Right atrium auricular region (tissue), 2 donors: ENCODE measurements at regions not wholly inside any gene's neighbourhood (a gene's known extent, or its start where the extent isn't known, plus 50 kb on each side); places are given as distances from the start of the nearest gene placed in this dataset.

Experiments
- DNase-seq: peaks from one replicate; pipeline ENCODE4 v3.0.0-alpha.2; 2019; ENCODE audit warnings: low spot score
- H3K27ac ChIP-seq, 2 donors: fragments of 200-600 bp; sonication (generic); 1 replicate in 1 of 2; 2 replicates in 1 of 2; pipeline ENCODE4 v1.5.1; 2016 to 2019
- H3K27me3 ChIP-seq, 2 donors: fragments of 200-600 bp; sonication (generic); one replicate each; pipeline versions ENCODE4 v1.5.1 to v1.6.0; 2017 to 2019
- H3K36me3 ChIP-seq: fragments of 200-600 bp; sonication (generic); one replicate; pipeline ENCODE4 v1.5.1; 2016
- H3K4me1 ChIP-seq, 2 donors: fragments of 200-600 bp; sonication (generic); one replicate each; pipeline versions ENCODE4 v1.5.1 to v1.6.0; 2017 to 2019
- H3K4me3 ChIP-seq, 2 donors: fragments of 200-600 bp; sonication (generic); 1 replicate in 1 of 2; 2 replicates in 1 of 2; pipeline ENCODE4 v1.5.1; 2017 to 2019; ENCODE audit warnings: mild to moderate bottlenecking in 1 of 2, moderate library complexity in 1 of 2
- H3K9me3 ChIP-seq, 2 donors: fragments of 200-600 bp; sonication (generic); one replicate each; pipeline ENCODE4 v1.5.1; 2019
- CTCF ChIP-seq, 2 donors: fragments of 200-600 bp; sonication (generic); IDR thresholded peaks; one replicate each; pipeline ENCODE4 v1.5.1; 2019; ENCODE audit warnings: antibody characterized with exemption in 2 of 2

- H3K27me3 ChIP-seq, result no peaks in the 10 kb centered on the region
These were observed 335.7 kb upstream of the MGAT5 start for GRCh38 chr2:133918141-133918540.

GRCh38 chr2:133919285-133919684 is 334.6 kb upstream of the MGAT5 start:
- no peak overlapping the region for H3K4me3 ChIP-seq
- H3K4me1 ChIP-seq, result no peaks in the 10 kb centered on the region
- TF ChIP-seq CTCF (IDR thresholded peaks at IDR 0.05), result no peak
- DNase-seq, result no peak
- no peak overlapping the region for H3K27ac ChIP-seq
- H3K9me3 ChIP-seq, result no peaks in the 10 kb centered on the region
- H3K27me3 ChIP-seq, result no peaks in the 10 kb centered on the region
- no peaks in the 10 kb centered on the region for H3K36me3 ChIP-seq

More at GRCh38 chr2:133918141-133918540, 335.7 kb upstream of the MGAT5 start:
- Histone ChIP-seq H3K27ac (no peak overlapping the region), H3K4me1 (no peaks in the 10 kb centered on the region), H3K36me3 (no peaks in the 10 kb centered on the region), H3K4me3 (no peak overlapping the region), H3K9me3 (no peaks in the 10 kb centered on the region)
- no peak for TF ChIP-seq CTCF (IDR thresholded peaks at IDR 0.05)
- no peak for DNase-seq

- Histone ChIP-seq H3K27ac (no peak overlapping the region), H3K4me3 (no peak overlapping the region), H3K27me3 (no peaks in the 10 kb centered on the region), H3K4me1 (no peaks in the 10 kb centered on the region), H3K9me3 (no peaks in the 10 kb centered on the region), H3K36me3 (no peaks in the 10 kb centered on the region)
- no peak for DNase-seq
- no peak for TF ChIP-seq CTCF (IDR thresholded peaks at IDR 0.05)
These were observed 326.0 kb upstream of the MGAT5 start for GRCh38 chr2:133927894-133928293.

DNA sequence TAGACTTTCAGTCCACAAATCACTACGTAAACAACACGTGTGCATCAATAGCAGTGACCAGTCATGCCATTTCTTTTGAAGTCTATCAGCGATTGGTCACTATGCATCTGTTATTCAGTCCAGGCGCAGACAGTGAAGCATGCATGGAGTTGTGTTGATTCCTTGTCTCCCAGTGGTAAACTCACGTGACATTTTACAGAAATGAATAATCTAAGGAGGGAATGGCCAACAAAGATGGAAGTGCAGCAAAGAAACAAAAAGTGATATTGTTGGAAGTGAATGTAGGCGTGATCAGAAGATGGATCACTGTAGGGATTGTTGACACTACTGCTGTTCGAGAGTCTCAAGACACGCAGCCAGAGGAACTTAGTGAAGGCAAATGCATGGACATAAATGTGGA is 317.8 kb upstream of the MGAT5 start:
- H3K27me3 ChIP-seq, result no peaks in the 10 kb centered on the region
- no peaks in the 10 kb centered on the region for H3K4me1 ChIP-seq
- TF ChIP-seq CTCF (IDR thresholded peaks at IDR 0.05), result no peak
- no peak overlapping the region for H3K4me3 ChIP-seq
- DNase-seq, result no peak
- no peak overlapping the region for H3K27ac ChIP-seq
- no peaks in the 10 kb centered on the region for H3K9me3 ChIP-seq
- no peaks in the 10 kb centered on the region for H3K36me3 ChIP-seq

- Histone ChIP-seq H3K27ac (no peak overlapping the region), H3K4me3 (no peak overlapping the region), H3K27me3 (no peaks in the 10 kb centered on the region), H3K4me1 (peaks cover 0 to 3% of the 10 kb centered on the region in 2 donors), H3K36me3 (no peaks in the 10 kb centered on the region), H3K9me3 (no peaks in the 10 kb centered on the region)
- DNase-seq, result no peak
- TF ChIP-seq CTCF (IDR thresholded peaks at IDR 0.05), result no peak
These were observed 317.3 kb upstream of the MGAT5 start for GRCh38 chr2:133936601-133937000.

- DNase-seq, result no peak
- Histone ChIP-seq H3K36me3 (no peaks in the 10 kb centered on the region), H3K4me1 (peaks cover 0 to 4% of the 10 kb centered on the region in 2 donors), H3K4me3 (no peak overlapping the region), H3K9me3 (no peaks in the 10 kb centered on the region), H3K27me3 (no peaks in the 10 kb centered on the region), H3K27ac (no peak overlapping the region)
- TF ChIP-seq CTCF (IDR thresholded peaks at IDR 0.05), result no peak
These were observed 316.2 kb upstream of the MGAT5 start for GRCh38 chr2:133937669-133938068.
